GM12891 (cell line): ENCODE measurements at regions not wholly inside any gene's neighbourhood (a gene's known extent, or its start where the extent isn't known, plus 50 kb on each side); places are given as distances from the start of the nearest gene placed in this dataset.

Experiments used
- PAX5 ChIP-seq: IDR thresholded peaks from 2 replicates; pipeline ENCODE4 v1.6.1; 2011; ENCODE audit warnings: low read length, moderate library complexity, mild to moderate bottlenecking; ENCODE audit not compliant: insufficient read depth, severe bottlenecking
- POLR2A ChIP-seq: IDR thresholded peaks from 2 replicates; pipeline ENCODE4 v1.6.1; 2011; ENCODE audit warnings: low read depth, low read length, control low read depth
- POLR2AphosphoS5 ChIP-seq: IDR thresholded peaks from 2 replicates; pipeline ENCODE4 v1.6.1; 2011; ENCODE audit warnings: low read depth, low read length, control low read depth
- POU2F2 ChIP-seq: IDR thresholded peaks from 2 replicates; pipeline ENCODE4 v1.6.1; 2011; ENCODE audit warnings: low read depth, mild to moderate bottlenecking, control low read depth, low read length, moderate library complexity
- SPI1 ChIP-seq: IDR thresholded peaks from 2 replicates; pipeline ENCODE4 v1.6.1; 2011; ENCODE audit warnings: low read depth, low read length, control low read depth
- TAF1 ChIP-seq: IDR thresholded peaks from 2 replicates; pipeline ENCODE4 v1.6.1; 2011; ENCODE audit warnings: low read depth, low read length, control low read depth

DNA sequence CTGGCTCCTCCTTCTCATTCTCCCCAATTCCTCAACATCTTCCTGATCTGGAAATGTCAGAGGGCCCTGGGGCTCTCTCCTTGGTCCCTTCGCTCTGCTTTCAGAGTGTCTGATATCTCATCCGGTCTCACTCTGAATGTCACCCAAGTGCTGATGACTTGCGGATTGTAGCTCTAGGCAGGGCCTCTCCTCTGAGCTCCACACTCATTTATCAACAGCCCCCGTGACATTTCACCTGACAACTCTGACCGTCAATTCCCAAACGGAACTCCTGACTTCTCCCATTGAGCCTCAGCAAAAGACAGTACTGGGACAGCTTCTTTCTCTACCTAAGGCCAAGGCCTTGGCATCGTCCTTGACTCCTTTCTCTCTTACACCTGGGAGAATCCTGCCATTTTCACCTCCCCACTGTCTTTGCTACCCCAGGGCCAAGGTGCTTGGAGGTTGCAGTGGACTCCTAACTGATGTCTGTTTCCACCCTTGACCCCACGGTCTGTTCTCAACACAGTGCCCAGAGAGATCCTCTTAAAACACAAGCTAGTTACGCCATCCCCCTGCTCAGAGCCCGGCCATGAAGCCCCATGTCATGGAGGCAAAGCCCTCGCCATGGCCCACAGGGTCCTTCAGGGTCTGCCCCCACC is 57.5 kb upstream of the THY1 start:
- TF ChIP-seq POLR2AphosphoS5: no peak
- no peak for TF ChIP-seq POLR2A
- TF ChIP-seq TAF1: no peak
- no peak for TF ChIP-seq POU2F2
- no peak for TF ChIP-seq SPI1
- TF ChIP-seq PAX5: no peak
